T-cell (primary cell): ENCODE measurements at regions not wholly inside any gene's neighbourhood (a gene's known extent, or its start where the extent isn't known, plus 50 kb on each side); places are given as distances from the start of the nearest gene placed in this dataset.

Experiments
- ATAC-seq, 4 experiments: fragments of 200-7000 bp in 3 of 4; fragments of 150-1000 bp in 1 of 4; cut with Tn5 transposase; replicated peaks in 1 of 4; 1 replicate in 3 of 4; 2 replicates in 1 of 4; pipeline ENCODE4 v1.10.0; 2021; ENCODE audit warnings: moderate library complexity in 3 of 4, mild to moderate bottlenecking in 2 of 4, moderate number of reproducible peaks in 1 of 4
- CTCF ChIA-PET, 2 donors: fragments of 300-600 bp; sonication (Branson Sonifier 250); formaldehyde crosslinking; loops; one replicate each; lab custom pipeline; 2022; ENCODE audit warnings: antibody characterized with exemption in 2 of 2; lab: Charles Lee
- POLR2A ChIA-PET, 2 donors: fragments of 300-600 bp; sonication (Branson Sonifier 250); formaldehyde crosslinking; loops; one replicate each; lab custom pipeline; 2022; ENCODE audit warnings: antibody characterized with exemption in 2 of 2; lab: Charles Lee
- DNase-seq, 35 experiments: peaks; one replicate each; pipeline versions ENCODE4 v3.0.0 to v3.0.0-alpha.2; 2013 to 2023
- H3K27ac ChIP-seq: one replicate; pipeline ENCODE4 v1.5.1; 2013; ENCODE audit warnings: low read length
- H3K27me3 ChIP-seq, 2 experiments: replicated peaks in 1 of 2; 1 replicate in 1 of 2; 2 replicates in 1 of 2; pipeline versions ENCODE4 v1.6.1 to v1.7.0; 2013; ENCODE audit warnings: low read length in 1 of 2, mixed read lengths in 1 of 2; ENCODE audit not compliant: control insufficient read depth in 2 of 2, insufficient read depth in 2 of 2; ENCODE audit errors: extremely low read depth in 1 of 2
- H3K36me3 ChIP-seq, 2 donors: 1 replicate in 1 of 2; 2 replicates in 1 of 2; pipeline versions ENCODE4 v1.6.1 to v1.7.0; 2013; ENCODE audit warnings: low read length in 1 of 2; ENCODE audit not compliant: control insufficient read depth in 2 of 2, insufficient read depth in 1 of 2; ENCODE audit errors: extremely low read depth in 1 of 2
- H3K4me1 ChIP-seq, 2 experiments: 1 replicate in 1 of 2; 2 replicates in 1 of 2; pipeline versions ENCODE4 v1.6.1 to v1.7.0; 2013; ENCODE audit warnings: low read length in 2 of 2, mixed read lengths in 1 of 2; ENCODE audit not compliant: insufficient read depth in 2 of 2, control insufficient read depth in 1 of 2; ENCODE audit errors: extremely low read depth in 1 of 2
- H3K4me3 ChIP-seq, 2 donors: 1 replicate in 1 of 2; 2 replicates in 1 of 2; pipeline versions ENCODE4 v1.5.1 to v1.7.0; 2013; ENCODE audit warnings: mild to moderate bottlenecking in 2 of 2, low read length in 1 of 2, moderate library complexity in 1 of 2; ENCODE audit not compliant: control insufficient read depth in 1 of 2; ENCODE audit errors: extremely low read depth in 1 of 2
- H3K9me3 ChIP-seq: 2 replicates; pipeline ENCODE4 v1.7.0; 2013
- H3K27ac Mint-ChIP-seq, 2 donors: one replicate each; pipeline ENCODE4 v1.8.0; 2020 to 2021; ENCODE audit warnings: mild to moderate bottlenecking in 2 of 2, mixed read lengths in 2 of 2
- H3K27me3 Mint-ChIP-seq, 2 donors: one replicate each; pipeline ENCODE4 v1.8.0; 2021 to 2022; ENCODE audit warnings: mixed read lengths in 2 of 2
- H3K36me3 Mint-ChIP-seq: one replicate; pipeline ENCODE4 v1.8.0; 2021; ENCODE audit warnings: mixed read lengths
- H3K4me1 Mint-ChIP-seq, 3 donors: one replicate each; pipeline ENCODE4 v1.8.0; 2020 to 2022; ENCODE audit warnings: mixed read lengths in 3 of 3, mild to moderate bottlenecking in 1 of 3
- H3K4me3 Mint-ChIP-seq, 3 donors: one replicate each; pipeline ENCODE4 v1.8.0; 2020 to 2022; ENCODE audit warnings: mild to moderate bottlenecking in 3 of 3, mixed read lengths in 3 of 3, moderate library complexity in 3 of 3
- H3K9me3 Mint-ChIP-seq, 3 donors: one replicate each; pipeline ENCODE4 v1.8.0; 2020 to 2022; ENCODE audit warnings: mixed read lengths in 3 of 3
- WGBS: methylation state at CpG from one replicate; pipeline ENCODE4 v1.1.5; 2013; ENCODE audit warnings: missing lambda C conversion rate; ENCODE audit not compliant: insufficient coverage; 5-methylcytosine and 5-hydroxymethylcytosine counted together

DNA sequence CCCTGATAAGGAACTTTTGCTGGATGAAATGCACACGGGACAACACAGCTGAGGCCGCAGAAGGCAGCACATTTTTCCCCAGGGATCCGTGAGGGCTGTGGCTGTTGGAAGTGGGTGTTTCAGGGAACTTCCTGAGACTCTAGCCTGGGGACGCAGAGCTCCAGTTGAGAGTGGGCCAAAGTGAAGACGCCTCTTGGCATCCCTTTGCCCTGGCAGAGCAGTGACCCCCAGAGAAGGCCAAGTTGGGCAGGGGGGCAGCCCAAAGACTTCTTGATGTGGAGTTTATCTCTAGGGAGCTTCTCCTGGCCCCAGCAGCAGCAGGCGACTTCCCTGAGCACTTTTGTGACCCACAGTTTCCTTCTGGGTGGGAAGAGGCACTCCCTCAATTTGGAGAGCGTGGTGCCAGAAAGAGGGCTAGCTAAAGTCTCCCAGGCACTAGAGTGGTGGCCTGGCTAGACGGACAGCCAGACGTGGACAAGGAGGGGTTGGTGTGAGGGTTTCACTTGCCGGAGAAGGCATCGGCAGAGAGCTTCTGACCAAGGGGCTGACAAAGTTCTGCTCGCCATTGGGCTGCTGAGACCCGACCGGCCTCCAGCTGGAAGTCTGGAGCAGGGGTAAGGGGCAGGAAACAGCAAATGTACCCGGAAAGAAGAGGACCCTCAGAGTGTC, 108.8 kb downstream of the ACKR3 start:
- CTCF ChIA-PET = no interaction called here

DNA sequence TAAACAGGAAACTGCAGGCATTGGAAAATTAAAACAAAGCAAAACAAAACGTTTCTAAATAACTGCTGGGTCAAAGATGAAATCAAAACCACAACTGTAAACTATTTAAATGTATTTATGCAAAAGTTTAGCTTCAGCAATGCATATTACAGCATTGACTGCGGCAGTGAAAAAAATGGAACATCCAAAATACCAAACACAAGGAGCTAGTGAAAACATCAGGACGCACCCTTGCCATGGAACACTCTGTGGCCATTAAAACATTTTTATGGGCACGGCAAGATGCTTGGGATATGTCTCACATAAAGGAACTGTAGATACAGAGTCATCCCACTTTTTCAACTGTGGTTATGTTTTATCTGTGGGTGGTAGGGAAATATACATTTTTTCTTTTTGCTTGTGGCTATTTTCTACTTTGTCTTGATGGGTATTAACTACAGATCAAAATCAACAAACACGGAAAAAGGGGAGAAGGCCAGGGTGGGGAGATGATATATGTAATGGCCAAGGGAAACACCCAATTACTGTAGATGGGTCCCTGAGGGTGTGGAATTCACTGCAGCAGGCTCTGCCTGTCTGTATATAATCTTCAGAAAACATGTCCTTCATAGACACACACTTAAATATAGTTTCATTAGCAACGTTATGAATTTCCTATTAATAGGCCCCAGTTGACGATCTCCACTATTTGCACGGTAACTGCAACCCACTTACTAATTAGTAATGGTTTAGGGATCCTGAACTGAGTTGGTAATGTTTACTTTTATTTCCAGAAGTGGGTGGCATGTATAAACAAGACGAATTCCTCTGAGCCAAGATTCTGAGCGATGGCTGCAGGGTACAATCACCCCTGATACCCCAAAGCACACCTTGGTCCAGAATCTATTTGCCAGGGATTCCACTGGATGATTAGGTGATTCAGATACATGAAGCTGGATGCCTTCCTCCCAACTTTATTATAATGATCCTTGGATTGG, 110.5 kb downstream of the ACKR3 start:
- Mint-ChIP-seq H3K9me3 (no peaks in the 10 kb centered on the region), H3K36me3 (no peaks in the 10 kb centered on the region), H3K4me1 (no peaks in the 10 kb centered on the region), H3K4me3 (no peak overlapping the region), H3K27ac (no peak overlapping the region), H3K27me3 (peaks cover 14 to 40% of the 10 kb centered on the region in 2 donors)
- Histone ChIP-seq H3K27ac (no peak overlapping the region), H3K9me3 (no peaks in the 10 kb centered on the region), H3K4me1 (no peaks in the 10 kb centered on the region), H3K27me3 (peaks cover 0 to 34% of the 10 kb centered on the region in 2 experiments), H3K4me3 (no peak overlapping the region), H3K36me3 (no peaks in the 10 kb centered on the region)
- WGBS = no CpG with 5 or more reads among the region's 10 CpGs
- ChIA-PET CTCF (no interaction called here), POLR2A (no interaction called here)
- no peak for ATAC-seq
- no peak for DNase-seq

More for the DNA sequence above, 108.8 kb downstream of the ACKR3 start:
- WGBS = 78% methylated on average over 12 of the region's 15 CpGs
- POLR2A ChIA-PET = no interaction called here
- ATAC-seq = no peak
- H3K27ac ChIP-seq = no peak overlapping the region
- Mint-ChIP-seq H3K36me3 (no peaks in the 10 kb centered on the region), H3K4me1 (no peaks in the 10 kb centered on the region), H3K27ac (no peak overlapping the region), H3K9me3 (no peaks in the 10 kb centered on the region), H3K4me3 (no peak overlapping the region), H3K27me3 (peaks cover 14 to 41% of the 10 kb centered on the region in 2 donors)
- peaks cover 0 to 27% of the 10 kb centered on the region in 2 experiments for H3K27me3 ChIP-seq
- H3K9me3 ChIP-seq = no peaks in the 10 kb centered on the region
- no peak overlapping the region for H3K4me3 ChIP-seq
- H3K4me1 ChIP-seq = no peaks in the 10 kb centered on the region
- no peaks in the 10 kb centered on the region for H3K36me3 ChIP-seq
- DNase-seq = no peak

DNA sequence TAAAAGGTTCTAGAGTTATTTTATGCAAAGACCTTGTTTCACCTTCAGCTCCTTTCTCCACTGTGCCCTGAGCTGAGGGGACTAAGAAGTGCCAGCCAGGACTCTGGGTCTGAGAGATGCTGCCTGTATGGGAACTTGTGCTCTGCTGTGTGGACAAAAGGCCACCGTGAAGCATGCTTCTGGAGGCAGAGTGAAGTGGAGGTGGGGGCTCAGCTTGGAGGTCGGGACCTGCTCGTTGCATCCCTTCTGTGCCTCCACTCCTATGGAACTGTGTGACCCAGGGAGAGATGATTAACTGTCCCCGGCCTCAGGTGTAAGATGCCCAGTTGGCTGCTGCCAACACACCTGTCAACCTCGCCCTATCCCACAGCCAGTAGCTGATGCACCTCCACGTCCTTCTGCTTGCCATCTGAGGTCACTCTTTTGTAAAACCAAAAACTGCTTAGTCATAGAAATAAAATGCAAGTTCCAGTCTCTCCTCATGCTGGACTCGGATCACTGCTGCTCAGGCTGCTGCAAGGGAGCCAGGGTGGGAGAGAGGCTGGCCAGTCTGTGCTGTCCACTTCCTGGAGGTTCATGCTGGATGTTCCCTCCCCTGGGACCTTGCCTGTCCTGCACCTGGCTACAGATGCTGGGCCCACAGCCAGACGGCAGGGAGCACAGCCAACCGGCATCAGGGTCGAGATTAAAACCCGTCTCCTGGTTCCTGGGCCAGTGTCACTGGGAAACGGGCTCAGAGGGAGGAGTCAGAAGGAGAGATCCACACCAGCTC, 113.2 kb downstream of the ACKR3 start:
- Mint-ChIP-seq H3K27me3 (peaks cover 10 to 29% of the 10 kb centered on the region in 2 donors), H3K36me3 (no peaks in the 10 kb centered on the region), H3K4me1 (no peaks in the 10 kb centered on the region), H3K9me3 (no peaks in the 10 kb centered on the region), H3K27ac (no peak overlapping the region), H3K4me3 (no peak overlapping the region)
- DNase-seq (no peak), ATAC-seq (no peak)
- Histone ChIP-seq H3K27me3 (peaks cover 0 to 40% of the 10 kb centered on the region in 2 experiments), H3K4me1 (no peaks in the 10 kb centered on the region), H3K36me3 (no peaks in the 10 kb centered on the region), H3K9me3 (no peaks in the 10 kb centered on the region), H3K27ac (no peak overlapping the region), H3K4me3 (no peak overlapping the region)
- WGBS = 64% methylated on average over 8 of the region's 12 CpGs
- POLR2A ChIA-PET = no interaction called here
- CTCF ChIA-PET = no interaction called here

DNA sequence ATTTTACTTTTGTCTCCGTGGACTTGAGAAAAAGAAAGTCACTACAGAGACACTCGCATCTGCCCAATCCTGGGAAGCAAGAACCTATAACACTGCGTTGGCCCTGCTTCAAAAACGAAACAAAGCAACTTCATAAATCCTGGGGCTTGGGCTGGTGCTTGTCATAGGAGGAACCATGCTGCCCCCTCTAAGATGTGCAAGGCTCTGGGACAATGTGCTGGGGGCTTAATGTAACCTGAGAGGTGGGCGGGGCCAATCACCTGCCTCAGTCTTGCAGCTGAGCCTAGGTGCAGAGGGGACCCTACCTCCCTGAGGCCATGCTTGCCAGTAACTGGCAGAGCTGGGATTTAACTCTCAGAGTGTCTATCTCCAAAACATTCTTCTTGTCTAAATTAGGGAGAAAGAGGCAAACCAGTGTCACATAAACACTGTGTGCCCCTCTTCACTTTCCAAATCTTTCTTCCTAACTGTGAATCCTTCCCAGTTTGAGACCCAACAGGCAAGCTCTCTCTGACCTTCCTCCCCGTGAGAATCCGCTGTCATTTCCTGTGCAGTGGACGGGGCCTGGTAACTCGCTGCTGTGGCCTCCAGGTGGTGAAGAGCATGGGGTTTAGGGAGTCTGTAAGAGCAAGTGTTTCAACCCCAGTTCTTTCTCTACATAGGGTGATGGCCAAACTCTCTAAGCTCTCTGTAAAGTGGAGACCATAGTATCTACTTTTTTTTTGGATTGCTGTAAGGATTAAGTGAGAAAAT, 115.1 kb downstream of the ACKR3 start:
- H3K9me3 Mint-ChIP-seq = no peaks in the 10 kb centered on the region
- no peak overlapping the region for H3K27ac Mint-ChIP-seq
- POLR2A ChIA-PET = no interaction called here
- ATAC-seq (no peak), DNase-seq (no peak)
- H3K36me3 ChIP-seq = no peaks in the 10 kb centered on the region
- H3K4me3 Mint-ChIP-seq = no peak overlapping the region
- CTCF ChIA-PET = no interaction called here
- H3K4me3 ChIP-seq = no peak overlapping the region
- no peaks in the 10 kb centered on the region for H3K9me3 ChIP-seq
- peaks cover 0 to 33% of the 10 kb centered on the region in 2 experiments for H3K27me3 ChIP-seq
- H3K4me1 Mint-ChIP-seq = no peaks in the 10 kb centered on the region
- 92% methylated on average over 2 of the region's 9 CpGs for WGBS
- no peak overlapping the region for H3K27ac ChIP-seq
- H3K27me3 Mint-ChIP-seq = peaks cover 11 to 25% of the 10 kb centered on the region in 2 donors
- H3K36me3 Mint-ChIP-seq = no peaks in the 10 kb centered on the region
- H3K4me1 ChIP-seq = no peaks in the 10 kb centered on the region

DNA sequence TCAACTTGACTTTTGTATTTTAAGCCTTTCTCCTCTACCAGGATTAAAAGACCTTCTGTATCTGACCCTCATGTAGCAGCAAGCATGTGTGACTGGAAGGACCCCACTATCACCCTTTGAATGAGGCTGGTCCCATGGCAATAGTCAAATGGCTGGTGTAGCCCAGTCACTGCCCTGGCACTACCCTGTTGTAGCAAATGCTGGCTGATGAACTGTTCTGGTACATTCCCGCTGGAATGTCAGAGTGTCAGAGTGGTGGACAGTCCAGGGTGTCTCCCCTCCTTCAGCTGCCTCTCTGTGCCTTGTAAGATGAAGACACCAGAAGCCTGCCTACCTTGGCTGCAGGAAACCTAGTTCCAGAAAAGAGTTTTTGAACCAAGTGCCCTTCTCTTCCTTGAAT, 115.7 kb downstream of the ACKR3 start:
- POLR2A ChIA-PET = no interaction called here
- H3K4me3 Mint-ChIP-seq = no peak overlapping the region
- DNase-seq (no peak), ATAC-seq (no peak)
- no peak overlapping the region for H3K27ac Mint-ChIP-seq
- WGBS = 78% methylated on average over 1 of the region's 1 CpG
- H3K27me3 Mint-ChIP-seq = peaks cover 18 to 23% of the 10 kb centered on the region in 2 donors
- H3K4me1 Mint-ChIP-seq = no peaks in the 10 kb centered on the region
- CTCF ChIA-PET = no interaction called here
- Histone ChIP-seq H3K36me3 (no peaks in the 10 kb centered on the region), H3K9me3 (no peaks in the 10 kb centered on the region), H3K4me1 (no peaks in the 10 kb centered on the region), H3K27me3 (peaks cover 0 to 33% of the 10 kb centered on the region in 2 experiments), H3K4me3 (no peak overlapping the region), H3K27ac (no peak overlapping the region)
- no peaks in the 10 kb centered on the region for H3K9me3 Mint-ChIP-seq
- no peaks in the 10 kb centered on the region for H3K36me3 Mint-ChIP-seq
